Activated naive CD4-positive, alpha-beta T cell treated with anti-CD3 and anti-CD28 coated beads, Interleukin-2, amount 50 U/mL, for 24 hours (primary cell): ENCODE measurements at regions not wholly inside any gene's neighbourhood (a gene's known extent, or its start where the extent isn't known, plus 50 kb on each side); places are given as distances from the start of the nearest gene placed in this dataset.

Source experiments
- H3K27ac Mint-ChIP-seq: one replicate; pipeline ENCODE4 v1.8.0; 2021; ENCODE audit warnings: mild to moderate bottlenecking, mixed read lengths
- H3K27me3 Mint-ChIP-seq: one replicate; pipeline ENCODE4 v1.8.0; 2021; ENCODE audit warnings: mixed read lengths
- H3K36me3 Mint-ChIP-seq: one replicate; pipeline ENCODE4 v1.8.0; 2021; ENCODE audit warnings: mixed read lengths
- H3K4me1 Mint-ChIP-seq: one replicate; pipeline ENCODE4 v1.8.0; 2021; ENCODE audit warnings: mixed read lengths
- H3K4me3 Mint-ChIP-seq: one replicate; pipeline ENCODE4 v1.8.0; 2021; ENCODE audit warnings: mild to moderate bottlenecking, mixed read lengths
- H3K9me3 Mint-ChIP-seq: one replicate; pipeline ENCODE4 v1.8.0; 2021; ENCODE audit warnings: mixed read lengths

DNA sequence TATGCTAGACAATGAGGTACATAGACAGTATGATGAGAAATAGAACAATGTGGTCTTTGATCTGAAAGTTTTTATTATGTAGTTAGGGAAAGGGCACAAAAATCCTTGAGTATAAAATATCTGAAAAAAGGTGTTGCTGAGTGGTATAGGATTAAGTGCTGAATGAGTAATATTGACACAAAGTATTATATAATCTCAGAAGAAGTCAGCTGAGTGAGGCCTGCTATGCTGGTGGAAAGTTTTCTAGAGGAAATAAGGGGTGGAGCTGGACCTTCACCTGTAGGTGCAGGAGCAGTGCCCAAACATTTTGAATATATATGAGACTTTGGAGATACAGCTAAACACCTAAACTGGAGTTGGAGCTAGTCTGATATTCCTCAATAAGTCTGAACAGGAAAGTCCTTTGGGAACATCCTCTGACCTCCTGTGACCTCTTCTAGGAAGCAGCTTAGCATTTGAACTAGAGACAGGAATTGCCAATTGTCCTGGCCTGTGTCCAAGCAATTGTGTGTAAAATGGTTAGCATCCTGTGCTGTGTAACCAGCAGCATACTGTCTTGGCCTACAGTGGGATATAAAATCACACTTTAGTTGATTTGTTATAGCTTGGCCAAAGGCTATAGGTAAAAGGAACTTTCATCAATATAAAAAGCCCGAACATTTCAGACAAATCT is 285.3 kb downstream of the ANKRD50 start:
- no peak overlapping the region for H3K27ac Mint-ChIP-seq
- H3K9me3 Mint-ChIP-seq, result no peaks in the 10 kb centered on the region
- no peaks in the 10 kb centered on the region for H3K27me3 Mint-ChIP-seq
- no peak overlapping the region for H3K4me3 Mint-ChIP-seq
- H3K4me1 Mint-ChIP-seq, result no peaks in the 10 kb centered on the region
- no peaks in the 10 kb centered on the region for H3K36me3 Mint-ChIP-seq

DNA sequence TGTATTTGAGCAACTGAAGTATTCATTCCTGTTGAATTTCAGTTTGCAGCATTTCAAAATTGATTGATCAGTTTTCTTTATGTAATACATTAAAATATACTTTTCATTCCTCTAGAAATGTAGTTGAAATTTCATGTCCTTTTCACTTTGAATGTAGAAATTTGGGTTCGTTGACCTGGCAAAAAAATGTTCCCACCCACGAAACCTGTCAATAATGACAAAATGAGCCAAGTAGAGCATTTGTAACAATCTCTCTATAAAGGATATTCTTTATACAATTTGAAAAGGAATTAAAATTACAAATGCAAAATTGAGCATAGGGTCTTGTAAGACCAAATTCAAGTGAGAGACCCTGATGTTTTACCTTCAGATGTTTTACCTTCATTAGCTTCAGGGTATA is 283.9 kb downstream of the ANKRD50 start:
- H3K36me3 Mint-ChIP-seq, result no peaks in the 10 kb centered on the region
- H3K4me3 Mint-ChIP-seq, result no peak overlapping the region
- no peaks in the 10 kb centered on the region for H3K9me3 Mint-ChIP-seq
- H3K4me1 Mint-ChIP-seq, result no peaks in the 10 kb centered on the region
- H3K27ac Mint-ChIP-seq, result no peak overlapping the region
- no peaks in the 10 kb centered on the region for H3K27me3 Mint-ChIP-seq

DNA sequence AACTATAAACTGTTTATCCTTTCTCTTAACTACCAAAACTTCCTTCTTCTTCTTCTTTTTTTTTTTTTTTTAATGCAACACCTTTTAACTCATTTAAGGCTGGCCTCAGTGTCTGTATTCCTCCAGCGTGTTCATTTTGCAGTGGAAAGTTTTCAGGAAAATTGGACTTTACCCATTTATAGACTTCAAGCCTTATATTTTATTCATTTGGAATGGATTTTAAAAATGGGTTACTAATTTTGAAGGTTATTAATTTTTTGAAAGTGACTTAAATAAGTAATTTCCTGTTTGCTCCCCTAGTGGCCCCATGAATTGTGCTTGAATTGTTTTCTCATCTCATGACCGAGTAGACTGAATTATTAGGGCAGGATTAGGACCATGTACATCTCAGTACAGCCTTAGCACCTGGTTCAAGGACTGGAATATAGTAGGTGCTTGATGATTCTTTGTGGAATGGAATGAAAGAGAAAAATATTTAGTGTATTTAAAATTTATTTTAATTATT is 282.7 kb downstream of the ANKRD50 start:
- Mint-ChIP-seq H3K9me3 (no peaks in the 10 kb centered on the region), H3K4me1 (no peaks in the 10 kb centered on the region), H3K4me3 (no peak overlapping the region), H3K36me3 (no peaks in the 10 kb centered on the region), H3K27me3 (no peaks in the 10 kb centered on the region), H3K27ac (no peak overlapping the region)

DNA sequence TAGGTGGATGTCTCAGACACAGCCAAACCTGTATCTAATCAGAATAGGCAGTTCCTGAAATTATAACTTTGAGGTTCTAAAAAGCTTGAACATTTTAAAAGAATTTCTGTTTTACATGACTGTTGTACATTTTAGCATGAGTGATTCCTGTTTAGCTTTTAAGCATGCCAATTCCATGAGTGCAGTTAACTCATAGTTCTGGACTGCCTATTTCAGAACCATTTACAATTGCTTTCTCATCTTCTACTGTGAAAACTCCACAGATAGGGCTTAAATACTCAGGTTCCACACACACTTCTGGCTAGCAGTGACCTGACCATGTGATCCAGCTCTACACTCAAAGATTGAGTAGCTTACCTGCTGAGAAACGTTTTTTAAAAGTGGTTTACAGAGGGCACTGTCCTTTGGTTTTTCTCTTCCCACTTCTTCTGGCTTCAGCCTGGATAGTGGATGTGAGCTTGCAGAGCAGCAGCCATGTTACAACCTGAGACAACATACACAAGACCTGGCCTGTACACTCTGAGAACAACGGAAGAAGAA is 280.8 kb downstream of the ANKRD50 start:
- H3K27ac Mint-ChIP-seq, result no peak overlapping the region
- H3K4me1 Mint-ChIP-seq, result no peaks in the 10 kb centered on the region
- no peak overlapping the region for H3K4me3 Mint-ChIP-seq
- no peaks in the 10 kb centered on the region for H3K27me3 Mint-ChIP-seq
- no peaks in the 10 kb centered on the region for H3K36me3 Mint-ChIP-seq
- no peaks in the 10 kb centered on the region for H3K9me3 Mint-ChIP-seq

DNA sequence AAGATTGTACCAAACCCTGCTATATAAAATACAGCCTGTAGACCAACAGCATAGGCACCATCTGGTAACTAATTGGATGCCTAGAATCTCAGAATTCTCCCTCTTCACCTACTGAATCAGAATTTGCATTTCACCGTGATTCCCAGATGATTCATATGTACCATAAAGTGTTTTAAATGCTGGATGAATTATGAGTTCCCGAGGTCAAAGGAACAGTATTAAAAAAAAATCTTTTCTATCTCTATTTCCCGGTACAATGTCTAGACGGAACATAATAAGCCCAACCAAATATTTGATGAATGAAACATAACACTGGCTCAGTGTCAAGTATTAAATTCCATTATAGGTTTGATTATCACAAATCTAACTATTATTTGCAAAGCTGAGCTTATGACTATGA is 280.0 kb downstream of the ANKRD50 start:
- H3K27ac Mint-ChIP-seq, result no peak overlapping the region
- no peak overlapping the region for H3K4me3 Mint-ChIP-seq
- H3K27me3 Mint-ChIP-seq, result no peaks in the 10 kb centered on the region
- no peaks in the 10 kb centered on the region for H3K4me1 Mint-ChIP-seq
- no peaks in the 10 kb centered on the region for H3K36me3 Mint-ChIP-seq
- H3K9me3 Mint-ChIP-seq, result no peaks in the 10 kb centered on the region

DNA sequence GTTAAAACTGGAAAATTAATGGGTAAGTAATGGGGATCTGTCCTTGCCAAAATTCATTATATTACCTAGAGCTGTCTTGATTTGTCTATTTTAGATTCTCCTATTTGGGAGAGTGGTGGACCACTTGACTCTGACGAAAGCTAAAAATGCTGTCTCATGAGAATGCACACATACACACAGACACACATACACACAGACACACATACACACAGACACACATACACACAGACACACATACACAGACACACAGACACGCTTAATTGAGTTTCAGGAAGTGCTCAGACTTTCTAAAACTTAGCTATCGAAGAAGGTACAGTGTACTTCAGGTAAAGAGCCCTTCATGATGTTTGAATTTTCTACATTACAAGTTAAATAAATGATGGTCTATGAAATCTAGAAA is 279.5 kb downstream of the ANKRD50 start:
- Mint-ChIP-seq H3K27me3 (no peaks in the 10 kb centered on the region), H3K27ac (no peak overlapping the region), H3K36me3 (no peaks in the 10 kb centered on the region), H3K4me3 (no peak overlapping the region), H3K4me1 (no peaks in the 10 kb centered on the region), H3K9me3 (no peaks in the 10 kb centered on the region)

DNA sequence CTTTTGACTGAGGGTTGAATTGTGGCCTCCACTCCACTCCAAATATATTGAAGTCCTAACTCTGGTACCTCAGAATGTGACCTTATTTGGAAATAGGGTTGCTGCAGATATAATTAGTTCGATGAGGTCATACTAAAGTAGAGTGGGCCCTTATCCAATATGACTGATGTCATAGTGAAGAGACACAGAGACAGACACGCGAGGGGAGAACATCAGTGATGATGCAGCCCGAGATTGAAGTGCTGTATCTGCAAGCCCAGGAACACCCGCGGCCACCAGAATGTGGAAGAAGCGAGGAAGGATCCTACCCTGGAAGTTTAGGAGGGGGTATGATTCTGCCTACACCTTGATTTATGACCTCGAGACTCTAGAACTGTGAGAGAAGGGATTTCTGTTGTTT is 279.0 kb downstream of the ANKRD50 start:
- no peak overlapping the region for H3K27ac Mint-ChIP-seq

DNA sequence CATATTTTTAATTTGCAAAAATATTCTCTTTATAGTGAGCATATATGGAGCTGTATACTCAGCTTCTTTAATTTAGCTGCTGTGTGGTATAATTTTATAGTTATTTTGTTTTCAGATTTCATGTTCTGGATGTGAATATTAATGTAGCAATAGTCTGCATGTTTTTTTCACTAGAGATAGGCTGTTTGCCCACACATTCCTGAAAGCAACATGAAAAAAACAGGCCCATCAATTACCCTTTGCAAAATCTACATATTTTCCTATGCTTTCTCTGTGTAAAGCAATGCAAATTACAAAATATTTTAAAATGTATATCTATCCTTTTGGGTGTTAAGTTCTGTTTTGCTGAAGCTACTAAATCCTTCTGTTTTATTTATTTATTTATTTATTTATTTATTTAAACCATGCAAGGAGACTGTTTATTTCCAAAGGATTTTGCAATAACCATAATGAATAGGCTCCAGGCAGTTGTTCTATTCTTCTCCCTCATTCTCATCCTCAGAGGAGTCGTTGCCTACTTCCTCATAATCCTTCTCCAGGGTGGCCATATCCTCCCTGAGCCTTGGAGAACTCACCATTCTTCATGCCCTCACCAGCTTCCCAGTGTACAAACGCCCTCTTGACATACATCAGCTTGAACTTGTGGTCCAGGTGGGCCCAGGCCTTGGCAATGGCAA is 277.1 kb downstream of the ANKRD50 start:
- no peaks in the 10 kb centered on the region for H3K27me3 Mint-ChIP-seq
- no peaks in the 10 kb centered on the region for H3K36me3 Mint-ChIP-seq
- no peaks in the 10 kb centered on the region for H3K9me3 Mint-ChIP-seq
- no peak overlapping the region for H3K27ac Mint-ChIP-seq
- H3K4me3 Mint-ChIP-seq, result no peak overlapping the region
- no peaks in the 10 kb centered on the region for H3K4me1 Mint-ChIP-seq

More for the DNA sequence above, 279.0 kb downstream of the ANKRD50 start:
- H3K4me3 Mint-ChIP-seq, result no peak overlapping the region
- H3K27me3 Mint-ChIP-seq, result no peaks in the 10 kb centered on the region
- no peaks in the 10 kb centered on the region for H3K36me3 Mint-ChIP-seq
- no peaks in the 10 kb centered on the region for H3K9me3 Mint-ChIP-seq
- H3K4me1 Mint-ChIP-seq, result no peaks in the 10 kb centered on the region

DNA sequence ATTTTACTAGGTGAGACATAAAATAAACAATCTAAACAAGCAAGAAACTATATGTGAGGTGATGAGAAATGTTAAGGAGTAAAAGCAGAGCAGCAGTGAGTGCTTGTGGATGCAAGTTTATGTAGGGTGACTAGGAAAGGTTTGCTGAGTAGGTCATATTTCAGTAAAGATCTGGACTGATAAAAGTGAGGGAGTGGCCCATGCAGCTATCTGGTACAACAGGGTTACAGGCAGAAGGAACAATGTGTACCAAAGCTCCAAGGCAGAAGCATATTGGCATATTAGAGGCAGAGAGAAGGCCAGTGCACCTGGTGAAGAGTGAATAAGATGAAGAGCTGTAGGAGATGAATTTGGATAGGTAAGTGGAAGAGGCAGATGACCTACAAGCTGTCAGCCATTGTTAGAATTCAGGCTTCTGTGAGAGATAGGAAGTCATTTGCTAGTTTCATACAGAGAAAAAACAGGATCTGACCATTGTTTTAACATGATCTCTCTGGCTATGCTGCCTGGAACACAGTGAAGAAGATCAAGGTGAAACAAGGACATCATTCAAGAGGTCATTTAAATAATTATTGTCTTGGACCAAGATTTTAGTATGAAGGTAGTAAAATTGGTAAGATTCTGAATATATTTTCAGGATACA is 274.6 kb downstream of the ANKRD50 start:
- no peaks in the 10 kb centered on the region for H3K36me3 Mint-ChIP-seq
- H3K9me3 Mint-ChIP-seq, result no peaks in the 10 kb centered on the region
- no peaks in the 10 kb centered on the region for H3K27me3 Mint-ChIP-seq
- no peak overlapping the region for H3K4me3 Mint-ChIP-seq
- no peaks in the 10 kb centered on the region for H3K4me1 Mint-ChIP-seq
- no peak overlapping the region for H3K27ac Mint-ChIP-seq

DNA sequence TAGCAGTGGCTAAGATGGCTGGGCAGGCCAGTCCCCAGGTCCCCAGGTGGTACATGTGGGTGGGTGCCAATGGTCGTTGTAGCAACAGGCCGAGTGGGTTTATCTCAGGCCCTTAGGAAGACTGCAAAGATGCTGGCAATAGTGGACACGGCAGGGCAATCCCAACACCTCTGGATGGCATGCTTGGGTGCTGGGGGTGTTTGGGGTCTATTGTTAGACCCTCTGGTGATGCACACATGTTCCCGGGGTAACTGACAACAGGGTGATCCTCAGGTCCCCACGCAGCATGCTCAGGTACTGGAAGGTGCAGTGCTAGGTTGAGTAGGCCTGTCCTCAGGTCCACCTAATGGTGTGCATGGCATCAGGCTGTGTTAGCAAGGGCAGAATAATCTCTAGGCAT is 267.5 kb downstream of the ANKRD50 start:
- Mint-ChIP-seq H3K4me3 (no peak overlapping the region), H3K36me3 (no peaks in the 10 kb centered on the region), H3K27ac (no peak overlapping the region), H3K4me1 (no peaks in the 10 kb centered on the region), H3K9me3 (peaks cover 11% of the 10 kb centered on the region), H3K27me3 (no peaks in the 10 kb centered on the region)

DNA sequence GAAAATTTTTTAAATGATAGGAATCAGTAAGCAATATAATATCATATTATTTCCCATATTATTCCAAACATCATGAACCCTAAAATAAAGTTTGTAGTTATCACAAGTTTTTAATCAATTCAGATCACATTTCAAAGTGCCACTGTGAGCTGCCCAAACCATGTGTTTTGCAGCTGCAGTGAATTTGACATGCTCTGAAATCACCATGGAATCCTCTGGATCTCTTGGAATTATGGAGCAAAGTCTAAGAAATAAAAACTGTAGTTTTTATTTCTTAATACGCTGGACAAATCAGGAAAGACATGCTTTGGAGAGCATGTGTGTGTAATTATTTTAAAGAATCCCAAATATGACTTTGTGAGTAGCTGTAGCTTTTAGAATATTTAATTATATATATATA is 262.7 kb downstream of the ANKRD50 start:
- Mint-ChIP-seq H3K9me3 (peaks cover 18% of the 10 kb centered on the region), H3K27ac (no peak overlapping the region), H3K36me3 (no peaks in the 10 kb centered on the region), H3K27me3 (no peaks in the 10 kb centered on the region), H3K4me1 (no peaks in the 10 kb centered on the region), H3K4me3 (no peak overlapping the region)

DNA sequence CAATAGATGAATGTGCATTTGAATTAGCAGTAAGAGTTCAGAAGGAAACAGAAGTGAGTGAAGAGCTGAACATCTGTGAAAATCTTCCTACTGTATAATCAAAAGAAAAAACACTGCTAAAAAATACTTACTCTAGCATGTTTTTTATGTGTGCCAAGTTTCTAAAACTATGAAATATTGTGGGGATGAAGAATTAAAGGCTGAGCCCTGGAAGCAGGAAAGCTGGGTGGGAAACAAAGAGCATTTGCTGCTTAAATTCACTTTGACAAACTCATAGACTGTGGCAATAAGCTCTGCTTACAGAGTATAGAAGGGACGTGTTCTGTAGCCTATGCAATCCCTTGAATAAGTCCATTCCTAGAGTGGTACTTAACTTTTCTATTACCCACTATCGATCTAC is 261.7 kb downstream of the ANKRD50 start:
- H3K36me3 Mint-ChIP-seq, result no peaks in the 10 kb centered on the region
- no peaks in the 10 kb centered on the region for H3K4me1 Mint-ChIP-seq
- no peak overlapping the region for H3K4me3 Mint-ChIP-seq
- no peak overlapping the region for H3K27ac Mint-ChIP-seq
- peaks cover 18% of the 10 kb centered on the region for H3K9me3 Mint-ChIP-seq
- no peaks in the 10 kb centered on the region for H3K27me3 Mint-ChIP-seq

DNA sequence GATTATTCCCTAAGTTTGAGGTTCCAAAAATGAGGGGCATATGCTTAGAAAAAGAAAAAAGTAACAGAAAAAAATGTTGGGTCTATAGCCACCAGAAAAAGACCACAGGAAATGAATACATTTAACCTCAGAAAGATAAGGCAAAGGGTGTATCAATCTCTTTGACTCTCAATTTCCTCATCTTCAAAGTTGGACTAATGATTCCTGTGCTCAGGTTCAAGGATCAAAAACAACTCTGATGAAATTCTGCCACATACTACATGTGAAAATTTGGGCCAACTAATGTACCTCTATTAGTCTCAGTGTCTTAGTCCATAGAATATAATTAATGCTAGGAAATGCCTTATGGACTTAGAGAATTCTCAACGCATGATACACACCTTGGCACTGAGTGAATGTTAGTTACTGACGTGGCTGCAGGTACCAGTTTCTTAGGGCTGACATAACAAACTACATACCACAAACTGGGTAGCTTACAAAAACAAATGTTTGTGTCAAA is 257.7 kb downstream of the ANKRD50 start:
- no peaks in the 10 kb centered on the region for H3K4me1 Mint-ChIP-seq
- H3K4me3 Mint-ChIP-seq, result no peak overlapping the region
- H3K36me3 Mint-ChIP-seq, result no peaks in the 10 kb centered on the region
- H3K27me3 Mint-ChIP-seq, result no peaks in the 10 kb centered on the region
- H3K9me3 Mint-ChIP-seq, result peaks cover 11% of the 10 kb centered on the region
- no peak overlapping the region for H3K27ac Mint-ChIP-seq

DNA sequence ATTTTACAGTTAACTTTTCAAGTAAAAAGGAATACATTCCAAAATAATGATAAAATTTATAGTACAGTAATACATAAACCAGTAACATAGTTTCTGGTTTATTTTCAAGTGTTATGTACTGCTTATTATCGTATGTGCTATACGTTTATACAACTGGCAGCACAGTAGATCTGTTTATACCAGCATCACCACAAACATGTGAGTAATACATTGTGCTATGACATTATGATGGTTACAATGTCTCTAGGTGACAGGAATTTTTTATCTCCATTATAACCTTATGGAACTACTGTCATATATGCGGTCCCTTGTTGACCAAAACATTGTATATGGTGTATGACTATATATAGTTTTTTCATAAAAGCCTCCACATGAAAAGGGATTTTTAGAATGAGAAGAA is 256.9 kb downstream of the ANKRD50 start:
- no peak overlapping the region for H3K4me3 Mint-ChIP-seq
- no peak overlapping the region for H3K27ac Mint-ChIP-seq
- no peaks in the 10 kb centered on the region for H3K4me1 Mint-ChIP-seq
- H3K36me3 Mint-ChIP-seq, result no peaks in the 10 kb centered on the region
- H3K27me3 Mint-ChIP-seq, result no peaks in the 10 kb centered on the region
- peaks cover 8% of the 10 kb centered on the region for H3K9me3 Mint-ChIP-seq

DNA sequence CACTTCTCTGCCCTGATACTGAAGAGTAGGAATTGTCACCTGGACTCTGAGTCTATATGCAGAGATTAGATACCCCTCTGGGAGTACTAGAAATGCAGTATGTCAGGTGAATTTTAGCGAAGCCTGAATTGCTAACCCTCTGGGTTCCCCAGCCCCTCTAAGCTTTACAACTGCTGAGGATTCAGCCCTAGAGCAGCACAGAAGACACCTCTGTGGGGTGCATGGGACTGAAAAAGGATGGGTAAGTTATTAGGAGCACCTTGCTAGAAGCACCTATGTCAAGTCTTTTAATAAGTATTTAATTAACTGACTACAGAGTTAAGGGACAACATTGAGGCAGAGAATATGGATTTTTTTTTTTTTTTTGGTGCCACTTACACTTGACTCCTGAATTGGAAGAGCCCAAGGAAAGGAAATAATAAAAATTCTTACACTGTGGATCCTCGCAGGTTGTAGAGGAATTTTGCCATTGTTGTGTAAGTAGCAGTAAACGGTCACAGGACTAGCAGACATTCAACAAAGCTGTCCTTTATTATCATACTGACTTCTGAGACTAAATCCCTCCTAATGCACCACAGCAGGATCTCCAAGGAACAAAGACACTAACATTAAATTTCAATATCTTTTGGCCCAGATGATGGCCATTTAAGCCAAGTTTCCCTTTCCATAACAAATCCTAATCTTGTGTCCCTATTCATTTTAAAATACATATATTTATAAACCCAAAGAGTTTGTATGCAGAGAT is 253.2 kb downstream of the ANKRD50 start:
- Mint-ChIP-seq H3K36me3 (no peaks in the 10 kb centered on the region), H3K4me3 (no peak overlapping the region), H3K4me1 (no peaks in the 10 kb centered on the region), H3K9me3 (no peaks in the 10 kb centered on the region), H3K27ac (no peak overlapping the region), H3K27me3 (no peaks in the 10 kb centered on the region)
